GM21576 (cell line): ENCODE measurements at regions not wholly inside any gene's neighbourhood (a gene's known extent, or its start where the extent isn't known, plus 50 kb on each side); places are given as distances from the start of the nearest gene placed in this dataset.

Experiments
- ATAC-seq: cut with Tn5 transposase; IDR thresholded peaks from one replicate; pipeline ENCODE4 v1.9.1; 2021; ENCODE audit warnings: mild to moderate bottlenecking, moderate library complexity; ENCODE audit not compliant: unreplicated experiment

- ATAC-seq, result no peak
Observed at GRCh38 chr3:66740260-66740659, 239.4 kb upstream of the LRIG1 start.

GRCh38 chr3:66744521-66744920, 243.7 kb upstream of the LRIG1 start:
- ATAC-seq, result no peak

GRCh38 chr3:66744986-66745385, 244.2 kb upstream of the LRIG1 start:
- ATAC-seq, result no peak

GRCh38 chr3:66747261-66747660, 246.4 kb upstream of the LRIG1 start:
- no peak for ATAC-seq

- no peak for ATAC-seq
Observed at GRCh38 chr3:66747696-66748095, 246.9 kb upstream of the LRIG1 start.

GRCh38 chr3:66748175-66748876, 247.5 kb upstream of the LRIG1 start:
- ATAC-seq, result no peak

- ATAC-seq, result no peak
Observed at GRCh38 chr3:66751842-66752241, 246.3 kb upstream of the KBTBD8 start.

- ATAC-seq, result no peak
Observed at GRCh38 chr3:66753670-66754069, 244.4 kb upstream of the KBTBD8 start.

GRCh38 chr3:66754613-66755012, 243.5 kb upstream of the KBTBD8 start:
- ATAC-seq, result no peak

- ATAC-seq, result no peak
Observed at GRCh38 chr3:66755924-66756323, 242.2 kb upstream of the KBTBD8 start.

GRCh38 chr3:66756468-66757036, 241.6 kb upstream of the KBTBD8 start:
- no peak for ATAC-seq

GRCh38 chr3:66761093-66761780, 236.9 kb upstream of the KBTBD8 start:
- no peak for ATAC-seq

- ATAC-seq, result no peak
Observed at GRCh38 chr3:66762916-66763693, 235.0 kb upstream of the KBTBD8 start.

- ATAC-seq, result no peak
Observed at GRCh38 chr3:66778107-66778506, 220.0 kb upstream of the KBTBD8 start.

- ATAC-seq, result no peak
Observed at GRCh38 chr3:66778777-66779176, 219.3 kb upstream of the KBTBD8 start.

- ATAC-seq, result no peak
Observed at GRCh38 chr3:66785191-66785909, 212.8 kb upstream of the KBTBD8 start.

- no peak for ATAC-seq
Observed at GRCh38 chr3:66789580-66790237, 208.4 kb upstream of the KBTBD8 start.

GRCh38 chr3:66792086-66792485, 206.0 kb upstream of the KBTBD8 start:
- ATAC-seq, result no peak

- ATAC-seq, result no peak
Observed at GRCh38 chr3:66795365-66795764, 202.7 kb upstream of the KBTBD8 start.

- no peak for ATAC-seq
Observed at GRCh38 chr3:66796343-66796742, 201.8 kb upstream of the KBTBD8 start.
